ENCODE measurements at regions not wholly inside any gene's neighbourhood (a gene's known extent, or its start where the extent isn't known, plus 50 kb on each side); places are given as distances from the start of the nearest gene placed in this dataset.
A peak's percentile ranks its signal among the peaks of the same experiment; 100 is the strongest.

DNA sequence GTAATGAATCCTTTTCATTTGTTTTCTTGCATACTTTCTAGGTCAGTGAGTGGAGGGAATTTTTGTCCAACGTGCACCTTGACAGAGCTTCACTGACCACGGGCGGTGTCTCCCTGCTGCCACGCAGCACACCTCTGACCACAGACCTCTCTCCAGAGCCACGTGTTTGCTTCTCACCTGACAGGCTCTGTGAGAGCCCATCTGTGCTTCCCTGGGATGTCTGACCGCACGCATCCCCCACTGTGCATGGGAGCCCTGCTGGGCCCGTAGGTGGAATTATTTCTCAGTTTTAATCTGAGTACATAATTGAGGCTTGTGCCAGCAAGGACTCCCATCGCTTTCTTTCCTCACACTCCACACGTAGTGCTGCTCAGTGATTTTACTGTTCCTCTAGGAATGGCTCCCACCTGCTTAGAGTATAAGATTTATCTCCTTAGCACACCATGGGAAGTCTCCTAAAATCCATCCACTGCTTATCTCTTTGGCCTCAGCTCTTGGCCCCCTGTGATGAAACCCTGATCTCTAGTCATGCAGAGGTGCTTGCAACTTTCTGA, 482.6 kb downstream of the TSN start:
- no peak for DNase-seq

DNA sequence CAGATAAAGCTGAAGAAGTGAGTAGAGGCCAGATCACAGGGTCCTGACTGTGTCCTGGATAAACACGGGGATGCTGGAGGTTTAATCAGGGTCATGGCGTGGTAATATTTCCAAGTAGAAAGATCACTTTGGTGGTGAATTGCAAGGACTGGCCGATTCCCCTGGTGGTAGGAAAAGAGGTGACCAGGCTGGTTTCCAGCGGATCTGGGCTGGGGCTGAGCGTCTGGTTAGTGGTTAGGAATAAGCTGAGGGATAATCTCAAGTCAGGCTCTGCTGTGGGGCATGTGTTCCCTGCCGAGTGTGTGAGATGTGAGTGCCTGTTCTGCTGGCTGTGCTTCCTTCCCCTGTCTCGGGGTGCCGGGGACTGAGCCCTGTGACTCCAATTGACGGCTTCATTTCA, 484.0 kb downstream of the TSN start:
- no peak for DNase-seq

DNA sequence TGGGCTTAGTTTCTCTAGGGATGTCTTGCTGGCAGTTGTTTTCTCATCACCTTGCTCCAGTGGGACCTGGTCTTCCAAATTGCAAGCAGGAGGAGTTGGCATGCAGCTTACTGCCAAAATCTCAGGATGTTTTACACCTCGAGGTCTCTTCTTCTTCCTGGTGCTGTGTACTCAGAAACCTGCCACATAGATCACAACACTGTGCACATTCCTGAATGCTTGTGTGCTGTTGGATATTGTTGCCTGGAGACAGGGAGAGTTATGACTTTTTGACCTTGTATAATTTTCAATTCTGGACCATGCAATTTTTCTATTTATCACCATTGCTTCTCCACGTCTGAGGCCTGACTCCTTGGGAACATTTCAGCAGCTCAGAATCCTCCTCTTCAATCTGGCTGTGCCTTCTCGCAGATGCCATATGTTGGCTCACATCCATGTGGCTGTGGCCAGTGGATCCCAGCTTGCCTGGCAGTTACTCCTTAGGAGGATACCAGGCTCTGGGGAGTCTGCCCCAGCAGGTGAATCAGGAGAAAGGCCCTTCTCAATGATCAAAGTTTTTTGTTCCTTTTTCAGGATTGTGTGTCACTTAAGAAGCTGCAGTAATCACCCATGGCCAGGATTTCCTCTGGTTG, 489.3 kb downstream of the TSN start:
- no peak for DNase-seq

DNA sequence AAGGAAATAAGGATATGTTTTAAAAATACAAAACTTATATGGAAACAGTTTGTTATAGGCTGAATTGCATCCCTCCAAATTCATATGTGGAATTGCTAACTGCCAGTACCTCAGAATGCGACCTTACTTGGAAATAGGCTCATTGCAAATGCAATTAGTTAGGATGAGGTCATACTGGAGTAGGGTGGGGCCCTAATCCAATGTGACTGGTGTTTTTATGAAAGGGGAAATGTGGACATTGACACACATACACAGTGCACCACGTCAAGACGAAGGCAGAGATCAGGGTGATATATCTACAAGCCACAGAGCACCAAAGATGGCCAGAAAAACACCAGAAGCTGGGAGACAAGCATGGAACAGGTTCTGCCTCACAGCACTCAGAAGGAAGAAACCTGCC, 494.2 kb downstream of the TSN start:
- DNase-seq = no peak

DNA sequence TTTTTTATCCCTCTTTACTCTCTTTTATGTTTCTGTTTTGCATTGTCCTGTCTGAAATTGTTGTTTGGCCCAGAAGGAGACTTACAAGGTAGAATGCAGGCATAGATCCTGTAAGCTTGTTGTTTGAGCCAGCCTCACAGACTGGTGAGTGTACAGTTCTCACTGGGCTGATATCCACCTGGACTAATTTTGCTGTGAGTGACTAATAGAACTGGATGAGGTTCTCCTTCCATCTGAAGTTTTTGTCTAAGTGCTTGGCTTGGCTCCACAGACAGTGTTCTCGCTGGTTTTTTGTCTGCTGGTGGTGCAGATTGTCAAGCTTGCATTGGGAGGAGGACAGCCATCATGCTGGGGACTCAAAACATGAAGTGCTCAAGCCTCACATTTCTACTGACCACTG, 495.7 kb downstream of the TSN start:
- DNase-seq = no peak

DNA sequence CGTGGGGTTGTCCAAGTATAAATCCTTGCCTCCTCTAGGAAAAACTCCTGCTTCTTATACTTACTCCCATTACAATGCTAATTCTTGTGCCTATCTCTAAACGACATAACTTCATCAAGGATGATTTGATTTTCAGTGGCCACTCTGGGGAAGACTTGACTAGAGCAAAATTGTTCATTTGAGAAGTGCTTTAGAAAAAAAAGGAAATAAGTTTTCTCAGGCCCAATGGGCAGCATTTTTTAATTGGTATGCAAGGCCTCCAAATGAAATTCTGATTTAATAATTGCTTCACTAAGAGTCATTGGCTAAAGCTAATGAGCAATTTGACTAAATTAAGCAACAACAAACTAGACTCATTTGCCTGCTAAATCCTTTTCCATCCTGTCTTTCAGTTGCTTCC, 496.1 kb downstream of the TSN start:
- no peak for DNase-seq

DNA sequence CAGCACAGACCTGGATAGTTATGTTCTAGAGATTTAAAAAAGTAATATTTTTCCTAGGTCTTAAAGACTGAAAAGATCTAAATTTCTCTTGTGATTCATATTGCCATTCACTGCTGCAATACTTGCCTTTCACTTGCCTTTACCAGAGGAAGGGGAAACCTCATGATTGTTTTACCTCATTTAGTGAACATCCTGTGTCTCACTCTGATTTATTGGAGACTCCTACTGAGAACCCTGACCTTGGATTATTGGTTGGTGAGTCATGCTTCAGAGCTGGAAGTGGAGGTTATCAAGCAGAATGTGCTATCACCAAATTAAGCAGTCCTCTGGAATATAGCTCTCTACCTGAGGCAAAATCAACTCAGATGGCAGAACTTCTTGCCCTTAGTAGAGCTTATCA, 500.5 kb downstream of the TSN start:
- DNase-seq = no peak

DNA sequence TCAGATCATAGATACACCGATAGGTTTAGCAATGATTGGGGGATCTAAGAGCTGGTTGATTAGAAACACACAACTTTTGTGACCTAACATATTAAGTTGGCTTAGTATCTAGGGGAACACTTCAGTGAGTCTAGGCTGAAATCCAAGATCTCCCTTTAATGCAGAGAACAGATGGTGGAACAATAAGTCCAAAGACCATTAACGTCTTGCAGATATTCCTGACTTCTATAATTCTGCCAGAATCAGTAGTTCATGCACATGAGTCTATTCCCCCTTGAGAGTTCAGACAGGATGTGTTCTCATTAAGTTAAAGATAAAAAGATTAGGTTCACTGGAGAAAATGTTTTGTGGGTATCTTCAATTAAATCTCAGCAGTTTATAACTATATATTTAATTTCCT, 506.5 kb downstream of the TSN start:
- no peak for DNase-seq

DNA sequence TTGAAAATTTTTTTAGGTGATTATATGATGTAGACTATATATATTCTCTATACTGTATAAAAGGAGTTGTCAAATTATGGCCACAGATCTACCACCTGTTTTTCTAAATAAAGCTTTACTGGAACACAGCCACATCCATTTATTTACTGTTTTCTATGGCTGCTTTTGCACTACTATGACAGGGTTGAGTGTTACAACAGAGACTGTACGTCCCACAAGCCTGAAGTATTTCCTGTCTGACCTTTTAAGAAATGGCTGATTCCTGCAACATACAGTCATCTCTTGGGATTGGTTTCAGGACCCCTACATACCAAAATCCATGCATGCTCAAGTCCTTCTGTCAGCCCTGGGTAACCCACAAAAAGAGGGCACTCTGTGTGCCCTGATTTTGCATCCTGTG, 508.3 kb downstream of the TSN start:
- DNase-seq = no peak

DNA sequence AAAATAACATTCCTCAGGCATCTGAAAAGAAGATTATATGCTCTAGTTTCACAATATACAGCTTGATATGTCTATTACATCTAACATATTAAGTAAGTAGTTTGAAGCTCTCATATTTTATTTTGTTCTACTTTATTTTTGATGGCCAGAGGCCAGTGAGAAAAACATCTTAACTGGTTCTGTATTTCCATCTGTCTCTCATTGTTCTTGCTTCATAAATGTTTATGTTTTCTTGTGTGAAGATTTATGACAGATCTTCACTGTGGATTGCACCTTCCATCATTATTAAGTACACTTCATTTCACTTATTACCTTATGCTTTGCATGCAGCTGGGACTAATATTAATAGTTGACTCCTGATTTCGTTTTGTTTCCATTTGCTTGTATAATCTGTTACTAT, 511.2 kb downstream of the TSN start:
- DNase-seq = no peak

DNA sequence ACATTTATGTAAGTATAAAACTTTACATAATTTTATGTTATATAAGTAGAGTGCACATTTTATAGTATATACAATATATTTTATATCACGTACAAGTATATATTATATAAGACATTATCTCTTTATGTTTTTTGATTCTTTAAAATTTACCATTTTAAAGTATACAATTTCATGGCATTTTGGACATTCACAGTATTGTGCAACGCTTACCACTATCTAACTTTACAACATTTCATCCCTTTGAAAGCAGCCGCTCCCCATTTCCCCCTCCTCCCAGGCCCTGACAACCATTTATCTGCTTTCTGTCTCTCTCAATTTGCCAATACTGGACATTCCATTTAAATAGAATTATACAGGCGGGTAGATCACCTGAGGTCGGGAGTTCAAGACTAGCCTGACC, 512.5 kb downstream of the TSN start:
- no peak for DNase-seq

DNA sequence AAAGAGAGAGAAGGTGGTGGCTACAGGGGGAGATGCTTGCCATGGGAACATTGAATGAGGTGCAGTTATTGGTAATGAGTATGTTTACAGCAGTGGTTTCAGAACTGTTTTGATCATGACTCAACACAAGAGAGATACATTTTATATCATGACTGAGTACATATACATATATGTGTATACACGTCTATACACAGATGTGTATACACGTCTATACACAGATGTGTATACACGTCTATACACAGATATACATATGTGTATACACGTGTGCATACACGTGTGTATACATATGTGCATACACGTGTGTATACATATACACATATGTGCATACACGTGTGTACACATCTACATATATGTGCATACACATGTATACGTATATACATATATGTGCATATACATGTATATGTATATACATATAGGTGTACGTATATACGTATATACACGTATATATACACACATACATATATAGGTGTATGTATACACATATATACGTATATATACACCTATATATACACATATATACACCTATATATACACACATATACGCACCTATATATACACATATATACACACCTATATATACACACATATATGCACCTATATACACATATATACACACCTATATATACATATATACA, 518.5 kb downstream of the TSN start:
- no peak for DNase-seq

DNA sequence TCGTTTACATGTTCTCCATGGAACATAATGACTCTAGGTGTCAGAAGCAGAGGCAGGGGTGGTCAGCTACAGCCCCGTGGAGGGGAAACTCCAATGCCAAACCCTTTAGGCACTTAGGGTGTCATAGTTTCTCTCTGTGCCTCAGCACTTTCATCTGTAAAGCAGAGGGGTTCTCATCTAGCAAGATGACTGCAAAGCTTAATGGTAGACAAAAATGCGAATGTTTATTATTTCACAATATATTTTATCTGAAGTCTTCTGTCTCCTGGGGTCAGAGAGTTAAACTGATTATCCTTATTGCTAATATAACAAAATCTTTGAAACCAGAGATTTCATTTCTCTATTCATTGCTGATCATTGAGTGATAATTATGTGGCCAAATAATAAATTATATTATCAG, 522.5 kb downstream of the TSN start:
- no peak for DNase-seq

DNA sequence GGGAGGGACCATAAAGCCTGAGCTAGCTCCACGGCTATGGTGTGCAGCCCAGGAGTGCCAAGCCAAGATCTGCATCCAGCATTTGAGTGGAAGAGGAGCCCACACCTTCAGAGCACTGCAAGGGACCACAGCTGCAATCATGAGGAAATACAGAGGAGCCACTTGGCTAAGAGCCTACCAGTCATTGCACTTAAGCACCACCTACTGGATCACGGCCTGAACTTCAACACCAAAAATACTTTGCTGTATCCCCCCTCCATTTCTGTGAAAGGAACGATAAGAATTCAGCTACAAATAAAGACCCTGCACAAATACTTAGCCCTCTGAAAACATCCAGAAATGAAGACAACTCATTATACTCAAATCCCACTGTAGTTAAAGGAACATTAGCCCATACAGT, 545.3 kb downstream of the TSN start:
- DNase-seq = peak; percentile 13

DNA sequence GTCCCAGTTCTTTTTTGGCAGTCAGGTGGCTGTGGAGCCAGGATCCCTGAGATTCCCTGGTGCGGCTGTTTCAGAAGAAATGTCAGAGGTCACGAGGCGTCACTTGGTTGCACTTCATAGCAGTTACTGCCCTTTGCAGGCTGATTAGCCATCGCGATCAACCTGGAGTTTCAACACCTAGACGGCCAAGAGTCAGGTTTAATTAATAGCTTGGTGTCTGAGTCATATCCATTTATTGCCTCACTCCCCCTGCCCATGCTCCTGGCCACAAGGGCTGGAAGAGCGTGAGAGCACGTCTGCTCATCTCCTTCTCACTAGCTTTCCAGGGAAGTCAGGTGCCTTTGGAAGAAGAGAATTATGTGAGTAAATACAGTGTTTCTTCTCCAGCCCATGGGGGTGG, 552.3 kb downstream of the TSN start:
- no peak for DNase-seq

DNA sequence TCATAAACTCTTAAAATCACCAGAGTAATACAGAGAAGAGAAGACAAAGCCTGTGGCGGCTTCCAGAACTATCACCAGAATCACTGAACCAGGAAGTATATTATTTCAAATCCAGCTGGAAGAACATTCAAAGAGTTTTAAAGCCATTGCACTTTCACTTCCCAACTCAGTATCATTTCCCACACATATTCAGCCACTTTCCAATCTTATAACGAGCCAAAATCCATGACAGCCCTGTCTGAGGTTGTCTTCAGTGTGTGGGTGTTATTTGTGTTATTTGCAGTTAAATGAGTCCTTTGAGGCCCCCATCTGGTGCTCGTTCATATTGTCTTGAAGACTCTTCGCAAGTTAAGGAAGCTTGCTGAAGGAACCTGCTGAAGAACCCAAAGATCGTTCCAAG, 559.9 kb downstream of the TSN start:
- no peak for DNase-seq

DNA sequence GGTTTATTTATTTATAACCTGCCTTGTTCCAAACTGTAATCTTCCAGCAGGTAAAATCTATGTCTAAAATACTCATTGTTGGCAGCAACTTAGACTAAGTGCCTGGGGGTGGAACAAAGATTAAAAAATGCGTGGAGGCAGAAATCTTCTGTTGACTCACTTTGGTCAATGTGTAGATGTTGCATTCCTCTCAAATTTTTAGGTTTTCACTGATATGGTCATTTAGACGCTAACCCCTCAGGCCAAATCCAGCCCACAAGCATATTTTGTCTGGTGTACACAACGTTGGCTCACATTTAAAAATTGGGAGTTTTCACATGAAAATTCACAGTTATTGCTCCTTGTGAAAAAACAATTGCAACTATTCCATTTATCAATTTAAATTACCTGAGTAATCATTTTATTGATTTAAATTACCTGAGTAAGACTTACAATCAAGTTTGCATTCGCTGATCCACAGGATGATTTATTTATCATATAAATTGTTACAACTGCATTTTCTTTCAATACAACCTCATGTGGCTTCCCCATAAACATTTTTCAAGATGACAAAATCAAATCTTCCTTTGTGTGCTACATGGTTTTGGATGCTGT, 564.2 kb downstream of the TSN start:
- DNase-seq = no peak

DNA sequence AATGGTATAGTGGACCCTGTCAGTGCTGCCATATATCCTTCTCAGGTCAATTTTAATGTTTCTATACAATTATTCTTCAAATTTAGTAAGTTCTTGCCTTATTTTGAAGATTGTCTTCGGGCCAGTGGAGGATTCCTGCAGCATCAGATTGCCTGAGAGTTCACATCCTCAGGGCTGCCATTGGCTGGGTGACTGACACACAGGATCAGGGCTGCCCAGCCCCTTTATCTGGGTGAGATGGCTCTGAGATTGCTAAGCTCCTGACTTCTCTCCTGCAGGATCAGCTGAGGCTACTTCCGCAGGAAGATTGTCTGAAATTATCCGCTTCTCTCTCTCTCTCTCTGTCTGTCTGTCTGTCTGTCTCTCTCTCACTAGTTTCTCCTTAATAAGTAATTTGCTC, 567.4 kb downstream of the TSN start:
- DNase-seq = no peak

DNA sequence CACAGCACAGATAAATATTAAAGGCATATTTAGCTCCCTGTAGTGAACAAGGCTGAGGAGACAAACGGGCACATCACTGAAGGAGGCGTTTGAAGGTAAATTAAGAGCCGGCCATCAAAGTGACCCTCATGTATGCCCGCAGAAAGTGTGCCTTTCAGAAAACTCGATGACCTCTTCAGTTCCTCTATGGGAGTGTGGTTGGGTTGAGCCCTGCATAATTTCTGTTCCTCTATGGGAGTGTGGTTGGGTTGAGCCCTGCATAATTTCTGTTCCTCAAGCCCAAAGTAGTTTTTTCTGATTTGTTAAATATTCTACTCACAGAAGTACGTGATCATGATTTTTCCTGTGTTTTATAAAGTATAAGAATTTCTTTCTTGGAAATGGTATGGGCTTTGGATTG, 568.5 kb downstream of the TSN start:
- DNase-seq = no peak

DNA sequence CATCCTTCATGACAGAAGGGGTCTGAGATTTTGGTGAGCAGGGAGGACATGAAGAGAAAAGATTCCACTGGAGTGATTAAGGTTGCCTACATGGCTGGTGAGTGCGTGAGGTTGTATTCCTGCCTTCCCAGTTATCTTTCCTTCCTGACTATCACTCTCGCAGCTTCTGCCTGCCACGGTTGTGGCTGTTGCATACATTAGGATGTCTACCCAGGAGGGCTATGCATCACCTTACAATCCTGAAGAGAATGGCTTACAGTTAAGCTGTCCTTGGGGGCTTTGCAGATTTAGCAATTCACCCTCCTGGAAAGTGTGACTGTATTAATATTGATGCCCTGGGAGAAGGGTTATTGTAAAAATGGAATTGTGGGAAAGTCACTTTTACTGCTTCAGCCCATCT, 571.0 kb downstream of the TSN start:
- DNase-seq = no peak

DNA sequence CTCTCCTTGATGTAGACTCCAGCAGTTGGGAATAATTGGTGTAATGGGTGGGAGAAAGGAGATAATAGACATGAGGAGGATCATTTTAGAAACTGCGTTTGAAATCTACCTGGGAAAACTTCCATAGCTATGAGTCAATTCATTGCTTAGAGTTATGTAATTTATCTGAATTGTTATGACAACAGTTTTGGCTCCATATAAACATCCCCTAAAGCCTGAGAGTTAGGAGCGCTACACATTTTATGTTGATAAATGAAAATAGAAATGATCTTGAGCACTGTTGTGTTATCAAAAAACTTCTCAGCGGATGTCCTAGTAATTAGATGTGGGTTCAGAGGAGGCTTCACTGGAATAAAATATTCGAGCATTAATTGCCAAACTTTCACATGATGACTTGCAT, 573.4 kb downstream of the TSN start:
- DNase-seq = no peak

DNA sequence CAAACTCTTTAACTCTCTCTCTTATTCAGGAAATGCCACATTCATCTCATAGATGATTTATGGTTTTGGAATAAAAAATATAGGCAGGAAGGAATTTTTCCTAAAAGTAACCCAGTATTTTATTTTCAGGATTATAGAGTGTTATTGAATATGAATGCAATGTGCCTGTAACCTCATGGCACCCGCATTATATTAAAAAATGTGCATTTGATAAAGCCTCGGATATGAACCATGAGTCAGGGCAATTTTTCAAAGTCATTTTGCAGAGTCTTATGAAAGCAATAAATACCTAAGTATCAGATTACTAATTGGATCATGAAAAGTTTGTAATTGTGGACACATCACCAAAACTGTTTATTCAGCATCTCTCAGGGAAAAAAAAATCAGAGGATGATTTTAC, 573.8 kb downstream of the TSN start:
- DNase-seq = no peak

DNA sequence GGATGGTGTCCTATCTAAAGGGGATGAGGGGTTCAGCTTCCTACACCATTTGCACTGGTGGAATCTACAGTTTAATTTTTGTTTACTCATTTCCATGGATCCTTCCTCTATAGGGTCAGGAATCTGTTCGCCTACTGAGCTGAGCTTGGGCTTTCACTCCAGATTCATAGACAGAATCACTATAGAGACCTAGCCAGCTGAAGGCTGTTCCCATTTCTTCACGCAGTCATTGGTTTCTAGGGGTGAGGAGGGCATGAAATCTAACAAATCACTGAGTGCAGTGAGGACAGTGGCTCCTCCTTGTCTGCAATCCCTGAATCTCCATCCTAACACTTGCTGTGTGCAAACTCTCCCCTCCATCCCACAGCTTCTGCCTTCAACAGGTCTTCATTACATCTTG, 578.5 kb downstream of the TSN start:
- DNase-seq = no peak

DNA sequence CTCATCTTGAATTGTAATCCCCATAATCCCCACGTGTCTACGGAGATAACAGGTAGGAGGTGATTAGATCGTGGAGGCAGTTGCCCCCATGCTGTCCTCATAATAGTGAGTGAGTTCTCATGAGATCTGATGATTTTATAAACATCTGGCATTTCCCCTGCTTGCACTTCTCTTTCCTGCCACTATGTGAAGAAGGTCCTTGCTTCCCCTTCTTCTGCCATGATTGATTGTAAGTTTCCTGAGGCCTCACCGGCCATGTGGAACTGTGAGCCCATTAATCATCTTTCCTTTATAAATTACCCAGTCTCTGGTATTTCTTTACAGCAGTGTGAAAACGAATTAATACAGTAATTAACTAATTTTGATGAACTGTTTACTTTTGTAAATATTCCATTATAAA, 582.5 kb downstream of the TSN start:
- no peak for DNase-seq

DNA sequence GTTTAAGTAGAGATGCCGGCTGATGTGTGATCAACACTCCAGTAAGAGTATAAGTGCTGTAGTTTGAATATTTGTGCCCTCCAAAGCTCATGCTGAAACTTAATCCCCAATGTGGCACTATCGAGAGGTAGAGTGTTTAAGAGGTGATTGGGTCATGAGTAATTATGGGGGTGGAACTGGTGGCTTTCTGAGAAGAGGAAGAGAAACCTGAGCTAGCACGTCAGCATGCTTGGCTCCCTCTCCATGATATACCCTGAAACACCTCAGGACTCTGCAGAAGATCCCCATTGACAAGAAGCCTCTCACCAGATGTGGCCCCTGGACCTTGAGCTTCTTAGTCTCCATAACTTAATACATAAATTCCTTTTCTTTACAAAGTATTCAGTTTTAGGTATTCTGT, 584.8 kb downstream of the TSN start:
- DNase-seq = peak; percentile 10

All from RPMI8226 (cell line).